ENCODE measurements at regions not wholly inside any gene's neighbourhood (a gene's known extent, or its start where the extent isn't known, plus 50 kb on each side); places are given as distances from the start of the nearest gene placed in this dataset.

- WGBS, 2 donors: 21 to 23% methylated on average over 12 to 14 of the region's 14 CpGs
- peak; percentile 94 for DNase-seq
- H3K36me3 ChIP-seq (ENCODE audit: low read depth, missing control alignments): no peaks in the 10 kb centered on the region
- no peaks in the 10 kb centered on the region for H3K27me3 ChIP-seq
- peak overlapping the region in 1 of 2 donors; percentile 3 for H3K4me3 ChIP-seq
- H3K27ac ChIP-seq: peak overlapping the region in 1 of 2 donors; percentile 21
- intact Hi-C loops (cut with DNase I; ENCODE audit: low total_unique reads): no loop called here
- H3K9me3 ChIP-seq: no peaks in the 10 kb centered on the region
- TF ChIP-seq POLR2A (IDR thresholded peaks at IDR 0.05) (no peak), CTCF (IDR thresholded peaks at IDR 0.05) (peak; percentile 16 to 49 (median 29))
- peaks cover 8% of the 10 kb centered on the region for H3K4me1 ChIP-seq
These were observed 1388.1 kb downstream of the AMY1C start for GRCh38 chr1:105137543-105138457.

- intact Hi-C loops (cut with DNase I; ENCODE audit: low total_unique reads): no loop called here
- peak; percentile 45 for DNase-seq
- Histone ChIP-seq H3K36me3 (ENCODE audit: low read depth, missing control alignments) (no peaks in the 10 kb centered on the region), H3K9me3 (no peaks in the 10 kb centered on the region), H3K4me3 (peak overlapping the region in 1 of 2 donors; percentile 3), H3K4me1 (peaks cover 8% of the 10 kb centered on the region), H3K27ac (no peak overlapping the region), H3K27me3 (no peaks in the 10 kb centered on the region)
- WGBS, 2 donors: 54 to 69% methylated on average over 8 of the region's 8 CpGs
- TF ChIP-seq CTCF (IDR thresholded peaks at IDR 0.05): no peak
- TF ChIP-seq POLR2A (IDR thresholded peaks at IDR 0.05): no peak
These were observed 1388.8 kb downstream of the AMY1C start for GRCh38 chr1:105138458-105138893.

GRCh38 chr1:105172788-105173187 lies 1423.1 kb downstream of the AMY1C start:
- no peak for DNase-seq
- Histone ChIP-seq H3K9me3 (no peaks in the 10 kb centered on the region), H3K36me3 (ENCODE audit: low read depth, missing control alignments) (no peaks in the 10 kb centered on the region), H3K27me3 (no peaks in the 10 kb centered on the region), H3K27ac (no peak overlapping the region), H3K4me3 (no peak overlapping the region), H3K4me1 (no peaks in the 10 kb centered on the region)
- 68 to 80% methylated on average over 3 of the region's 3 CpGs for WGBS, 2 donors
- intact Hi-C loops (cut with DNase I; ENCODE audit: low total_unique reads): no loop called here
- TF ChIP-seq POLR2A (IDR thresholded peaks at IDR 0.05): no peak
- no peak for TF ChIP-seq CTCF (IDR thresholded peaks at IDR 0.05)

- H3K4me1 ChIP-seq: no peaks in the 10 kb centered on the region
- TF ChIP-seq CTCF (IDR thresholded peaks at IDR 0.05): no peak
- no peak for TF ChIP-seq POLR2A (IDR thresholded peaks at IDR 0.05)
- DNase-seq: no peak
- H3K27me3 ChIP-seq: no peaks in the 10 kb centered on the region
- H3K27ac ChIP-seq: no peak overlapping the region
- no peaks in the 10 kb centered on the region for H3K36me3 ChIP-seq (ENCODE audit: low read depth, missing control alignments)
- no peaks in the 10 kb centered on the region for H3K9me3 ChIP-seq
- intact Hi-C loops (cut with DNase I; ENCODE audit: low total_unique reads): no loop called here
- WGBS, 2 donors: 36 to 39% methylated on average over 1 of the region's 1 CpG
- no peak overlapping the region for H3K4me3 ChIP-seq
These were observed 1431.1 kb downstream of the AMY1C start for GRCh38 chr1:105180789-105181188.

Data from testis (tissue), 2 donors.